CMK (cell line): ENCODE measurements at regions not wholly inside any gene's neighbourhood (a gene's known extent, or its start where the extent isn't known, plus 50 kb on each side); places are given as distances from the start of the nearest gene placed in this dataset.

Source experiments
- DNase-seq: peaks from one replicate; pipeline ENCODE4 v3.0.0-alpha.2; 2010; ENCODE audit warnings: low read depth

- no peak for DNase-seq
Measured at GRCh38 chr13:111642156-111642767, 321.8 kb downstream of the TEX29 start.

DNA sequence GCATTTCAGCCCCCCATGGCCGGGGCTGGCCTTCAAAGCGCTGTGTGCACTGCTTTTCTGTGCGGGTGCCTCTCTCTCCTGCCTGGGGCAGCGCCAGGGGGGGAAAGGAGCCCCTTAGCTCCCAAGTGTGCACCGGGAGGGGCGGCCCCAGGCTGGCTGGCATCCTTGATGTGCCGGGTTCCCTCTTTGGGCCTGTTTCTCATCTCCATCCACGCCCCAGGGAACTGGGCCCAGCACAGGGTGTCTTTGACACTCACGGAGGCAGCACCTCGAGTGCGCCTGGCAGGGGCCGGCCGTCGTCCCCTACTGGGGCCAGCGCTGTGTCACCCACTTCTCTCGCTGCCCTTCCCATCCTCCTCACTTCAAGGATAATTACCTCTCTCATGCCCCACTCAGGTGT lies 324.3 kb downstream of the TEX29 start:
- no peak for DNase-seq

- no peak for DNase-seq
Measured at GRCh38 chr13:111645198-111645597, 324.8 kb downstream of the TEX29 start.

- DNase-seq: no peak
Measured at GRCh38 chr13:111645598-111646455, 325.4 kb downstream of the TEX29 start.

DNA sequence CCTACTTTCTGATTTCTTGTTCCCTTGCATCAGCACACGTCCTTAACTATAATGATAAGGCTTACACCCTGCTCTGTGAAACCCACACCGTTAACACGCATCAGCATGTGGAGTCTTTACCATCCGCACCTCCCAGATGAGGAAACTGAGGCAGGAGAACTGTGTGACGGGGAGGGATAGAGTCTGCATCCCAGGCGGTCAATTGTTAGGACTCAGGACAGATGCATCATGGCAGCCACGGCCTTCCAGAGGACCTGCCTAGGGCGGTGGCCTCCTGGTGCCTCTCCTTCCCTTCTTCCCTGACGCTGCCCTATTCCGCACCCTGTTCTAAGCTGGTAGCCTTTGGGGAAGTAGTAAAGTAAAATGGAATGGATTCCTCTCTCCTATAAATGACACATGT lies 326.0 kb downstream of the TEX29 start:
- no peak for DNase-seq

DNA sequence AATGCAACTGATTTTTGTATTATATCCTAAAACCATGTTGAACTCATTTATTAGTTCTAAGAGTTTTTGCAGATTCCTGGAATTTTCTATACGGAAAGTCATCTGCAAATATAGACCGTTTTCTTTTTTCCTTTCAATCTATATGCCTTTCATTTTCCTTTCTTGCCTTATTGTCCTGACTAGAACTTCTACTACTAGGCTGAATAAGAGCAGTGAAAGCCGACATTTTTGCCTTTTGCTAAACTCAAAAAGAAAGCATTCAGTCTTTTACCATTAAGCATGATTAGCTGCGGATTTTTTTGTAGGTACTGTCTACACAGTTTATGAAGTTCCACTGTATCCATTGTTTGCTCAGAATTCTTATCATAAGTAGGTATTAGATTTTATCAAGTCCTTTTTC lies 328.4 kb downstream of the TEX29 start:
- DNase-seq: no peak

GRCh38 chr13:111650626-111651025 lies 330.2 kb downstream of the TEX29 start:
- DNase-seq: no peak

DNA sequence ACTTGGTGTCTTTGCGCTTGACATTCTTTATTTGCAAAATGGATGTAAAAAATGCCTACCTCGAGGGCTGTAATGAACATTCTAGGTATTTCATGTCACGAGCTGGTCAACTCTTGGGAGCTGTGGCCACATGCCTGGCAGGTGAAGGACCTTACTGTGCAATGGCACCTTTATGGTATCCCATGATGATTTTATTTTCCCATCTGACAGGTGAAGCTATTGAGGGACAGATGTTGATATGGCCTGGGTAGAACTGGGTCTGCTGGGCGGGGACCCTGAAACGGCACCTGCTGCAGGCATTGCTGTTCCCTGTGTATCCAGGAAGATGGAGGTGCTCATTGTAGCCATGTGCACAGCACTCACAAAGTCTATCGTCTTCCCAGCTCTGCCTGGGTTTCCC lies 332.2 kb downstream of the TEX29 start:
- DNase-seq: no peak

DNA sequence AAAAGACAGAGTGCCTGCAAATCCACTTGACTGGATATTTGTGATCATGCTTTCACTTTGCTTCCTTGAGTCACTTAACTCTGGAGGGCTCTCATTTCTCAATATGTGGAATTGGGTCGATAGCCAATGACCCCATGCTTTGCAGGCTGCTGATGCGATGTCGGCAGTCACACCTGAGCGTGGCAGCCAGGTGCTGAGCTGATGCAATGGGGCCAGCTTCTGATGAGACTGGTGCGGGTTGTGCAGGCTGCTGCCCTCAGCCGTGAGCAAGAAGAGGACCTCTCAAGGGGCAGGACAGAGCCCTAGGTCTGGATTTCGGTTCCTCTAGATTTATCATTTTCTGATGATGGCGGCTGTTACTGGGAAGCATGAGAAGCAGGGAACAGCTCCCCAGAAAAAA lies 334.1 kb downstream of the TEX29 start:
- DNase-seq: no peak

DNA sequence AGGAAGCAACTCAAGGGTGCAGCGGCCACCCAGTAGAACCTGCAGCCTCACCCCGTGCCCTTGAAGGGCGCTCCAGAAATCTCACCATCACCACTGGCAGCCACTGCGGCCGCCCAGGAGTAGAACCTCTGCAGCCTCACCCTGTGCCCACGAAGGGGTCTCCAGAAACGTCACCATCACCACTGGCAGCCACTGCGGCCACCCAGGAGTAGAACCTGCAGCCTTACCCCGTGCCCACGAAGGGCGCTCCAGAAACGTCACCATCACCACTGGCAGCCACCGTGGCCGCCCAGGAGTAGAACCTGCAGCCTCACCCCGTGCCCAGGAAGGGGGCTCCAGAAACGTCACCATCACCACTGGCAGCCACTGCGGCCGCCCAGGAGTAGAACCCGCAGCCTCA lies 336.0 kb downstream of the TEX29 start:
- no peak for DNase-seq

DNA sequence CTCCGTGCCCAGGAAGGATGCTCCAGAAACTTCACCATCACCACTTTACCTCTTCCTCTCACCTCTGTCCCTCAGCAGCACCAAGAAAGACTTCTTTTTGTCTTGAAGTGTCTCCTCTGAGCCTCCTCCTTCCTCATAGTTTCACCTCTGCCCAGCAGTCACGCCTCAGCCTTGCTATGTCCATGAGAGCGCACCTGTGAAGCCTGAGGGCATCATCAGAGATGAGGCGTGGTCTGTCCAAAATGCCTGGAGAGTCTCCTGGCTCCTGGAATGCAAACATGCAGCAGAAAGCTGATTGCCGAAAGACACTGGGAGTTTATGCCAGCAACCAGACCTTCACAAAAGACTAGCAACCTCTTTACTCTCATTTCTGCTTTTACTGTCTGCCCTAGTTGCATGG lies 336.6 kb downstream of the TEX29 start:
- no peak for DNase-seq

DNA sequence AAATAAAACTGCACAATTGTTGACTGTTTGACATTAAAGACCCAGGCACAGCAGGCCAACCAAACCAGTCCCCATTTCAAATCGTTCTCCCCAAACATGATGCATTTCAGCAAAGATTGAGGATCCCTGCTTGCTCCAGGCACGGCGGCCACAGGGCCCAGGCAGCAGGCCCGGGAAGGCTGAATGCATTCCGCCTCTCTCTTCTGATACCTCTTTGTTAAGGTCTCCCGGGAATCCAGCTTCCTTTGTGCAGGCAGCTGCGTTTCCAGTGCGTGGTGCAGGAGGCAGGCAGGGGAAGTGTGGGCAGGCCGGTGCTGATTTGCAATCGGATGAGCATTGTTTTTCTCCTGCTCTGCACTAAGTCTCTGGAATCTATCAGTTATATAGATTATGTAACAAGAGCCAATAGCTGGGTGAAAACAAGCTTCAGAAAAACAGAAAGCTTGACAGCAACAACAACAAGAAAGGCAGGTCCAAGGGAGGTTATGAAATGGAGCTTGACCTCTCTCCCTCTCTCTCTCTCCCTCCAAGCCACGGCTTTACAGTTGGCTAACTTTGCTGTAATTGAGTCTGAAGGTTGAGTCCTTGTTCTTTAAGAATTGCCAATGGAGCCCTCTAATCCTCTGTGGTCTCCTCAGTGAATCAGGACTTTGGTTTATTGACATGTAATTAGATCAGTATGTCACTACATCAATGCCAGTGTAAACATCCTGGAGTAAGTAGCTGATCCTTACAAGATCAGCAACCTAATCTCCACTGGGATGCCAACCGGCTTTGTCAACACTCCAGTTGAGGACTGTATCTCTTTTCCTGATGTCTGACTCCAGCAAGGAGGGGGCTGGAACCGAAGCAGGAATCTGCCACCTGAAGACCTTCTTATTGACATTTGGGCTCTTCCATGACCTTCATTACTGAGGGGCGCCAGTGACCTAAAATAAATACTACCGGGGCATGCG lies 338.0 kb downstream of the TEX29 start:
- no peak for DNase-seq

- no peak for DNase-seq
Measured at GRCh38 chr13:111659219-111659775, 338.9 kb downstream of the TEX29 start.

- no peak for DNase-seq
Measured at GRCh38 chr13:111659842-111660241, 339.4 kb downstream of the TEX29 start.

DNA sequence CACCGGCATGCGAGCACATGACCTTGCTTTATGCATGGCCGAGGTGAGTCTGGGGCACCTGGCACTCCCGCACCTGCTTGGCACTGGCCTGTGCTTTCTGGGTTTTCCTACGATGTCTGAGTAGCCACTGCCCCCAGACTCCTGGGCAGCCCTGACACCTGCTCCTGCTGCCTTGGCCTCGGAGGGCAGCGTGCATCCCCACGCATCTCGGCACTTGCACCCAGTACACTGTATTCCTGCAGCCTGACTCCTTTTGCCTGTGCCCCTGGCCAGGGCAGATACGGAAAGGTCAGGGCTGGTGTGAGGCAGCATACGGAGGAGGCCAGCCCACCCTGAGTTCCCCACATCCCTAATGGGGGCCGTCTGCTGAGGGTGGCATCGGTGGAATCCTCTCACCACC lies 340.6 kb downstream of the TEX29 start:
- DNase-seq: no peak

- no peak for DNase-seq
Measured at GRCh38 chr13:111661776-111662175, 341.3 kb downstream of the TEX29 start.

GRCh38 chr13:111662451-111662850 lies 342.0 kb downstream of the TEX29 start:
- no peak for DNase-seq

GRCh38 chr13:111662895-111663294 lies 342.5 kb downstream of the TEX29 start:
- no peak for DNase-seq

DNA sequence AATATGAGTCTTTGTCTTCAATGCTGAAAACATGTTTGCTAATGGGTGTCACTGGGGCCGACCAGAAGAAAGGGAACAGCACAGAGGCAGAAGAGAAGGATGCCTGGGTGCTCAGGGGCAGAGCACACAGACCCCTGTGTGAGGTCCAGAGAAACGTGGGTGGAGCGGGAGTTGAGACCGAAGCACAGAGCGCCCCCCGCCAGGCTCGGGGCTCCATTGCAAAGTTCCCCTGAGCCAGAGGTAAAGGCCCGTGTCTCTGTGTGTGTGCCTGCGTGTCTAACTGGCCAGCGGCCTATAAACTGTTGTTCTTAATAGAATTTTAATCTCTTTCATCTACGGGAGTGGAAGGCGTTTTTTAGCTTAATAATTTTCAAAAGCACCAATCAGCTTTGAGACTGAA lies 343.1 kb downstream of the TEX29 start:
- DNase-seq: no peak

- no peak for DNase-seq
Measured at GRCh38 chr13:111663953-111664421, 343.5 kb downstream of the TEX29 start.

DNA sequence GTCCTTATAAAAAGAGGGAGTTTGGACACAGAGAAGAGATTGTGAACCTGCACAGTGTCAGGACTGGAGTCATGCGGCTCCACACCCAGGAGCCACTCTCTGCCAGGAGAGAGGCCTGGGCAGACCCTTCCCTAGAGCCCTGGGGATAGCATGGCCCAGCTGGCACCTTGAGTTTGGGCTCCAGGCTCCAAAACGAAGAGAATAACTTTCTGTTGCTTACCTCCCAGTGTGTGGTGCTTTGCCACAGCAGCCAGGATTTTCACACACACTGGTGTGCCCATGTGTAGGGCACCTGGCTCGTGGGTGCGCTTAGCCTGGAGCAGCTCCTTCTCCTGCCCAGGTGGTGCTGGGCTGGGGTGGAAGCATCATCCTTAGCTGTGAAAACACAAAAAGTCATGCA lies 344.3 kb downstream of the TEX29 start:
- DNase-seq: no peak

DNA sequence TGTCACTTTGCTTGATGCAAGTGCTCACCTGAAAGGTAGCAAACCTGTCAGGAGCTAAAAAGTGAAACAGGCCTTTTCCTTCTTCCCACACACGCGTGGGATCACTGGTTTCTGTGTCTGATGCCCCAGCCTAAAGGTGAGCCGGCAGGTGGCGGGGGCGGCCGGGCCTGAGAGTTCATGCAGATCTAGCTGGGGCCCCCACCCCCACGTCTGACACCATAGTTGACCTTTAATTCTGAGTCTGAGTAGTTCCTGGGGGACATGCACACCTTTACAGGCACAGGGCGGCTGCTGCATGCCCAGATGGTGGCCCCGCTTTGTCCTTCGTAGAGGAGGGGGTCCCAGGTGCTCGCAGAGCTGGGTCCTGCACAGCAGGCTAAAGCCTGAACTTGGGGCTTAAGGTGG lies 345.3 kb downstream of the TEX29 start:
- DNase-seq: no peak
